A549 (cell line): ENCODE measurements at regions not wholly inside any gene's neighbourhood (a gene's known extent, or its start where the extent isn't known, plus 50 kb on each side); places are given as distances from the start of the nearest gene placed in this dataset.

Experiments used
- HDAC2 ChIP-seq: fragments of 200-600 bp; sonication (generic); IDR thresholded peaks from 2 replicates; pipeline ENCODE4 v1.6.1; 2016
- POLR2A ChIP-seq: IDR thresholded peaks from 2 replicates; pipeline ENCODE4 v1.6.1; 2012; ENCODE audit warnings: mild to moderate bottlenecking, low read length
- POLR2AphosphoS2 ChIP-seq: conservative IDR thresholded peaks from 2 replicates; pipeline ENCODE4 v1.6.1; 2012; ENCODE audit warnings: low read length, improper control_type of control experiment, inconsistent platforms
- RAD21 ChIP-seq, 2 experiments: fragments of >200 bp in 1 of 2; sonication (Bioruptor Twin) in 1 of 2; formaldehyde crosslinking in 1 of 2; IDR thresholded peaks in 1 of 2; conservative IDR thresholded peaks in 1 of 2; 2 replicates in 1 of 2; 3 replicates in 1 of 2; pipeline ENCODE4 v1.6.1; 2012 to 2018; ENCODE audit warnings: inconsistent platforms in 1 of 2

DNA sequence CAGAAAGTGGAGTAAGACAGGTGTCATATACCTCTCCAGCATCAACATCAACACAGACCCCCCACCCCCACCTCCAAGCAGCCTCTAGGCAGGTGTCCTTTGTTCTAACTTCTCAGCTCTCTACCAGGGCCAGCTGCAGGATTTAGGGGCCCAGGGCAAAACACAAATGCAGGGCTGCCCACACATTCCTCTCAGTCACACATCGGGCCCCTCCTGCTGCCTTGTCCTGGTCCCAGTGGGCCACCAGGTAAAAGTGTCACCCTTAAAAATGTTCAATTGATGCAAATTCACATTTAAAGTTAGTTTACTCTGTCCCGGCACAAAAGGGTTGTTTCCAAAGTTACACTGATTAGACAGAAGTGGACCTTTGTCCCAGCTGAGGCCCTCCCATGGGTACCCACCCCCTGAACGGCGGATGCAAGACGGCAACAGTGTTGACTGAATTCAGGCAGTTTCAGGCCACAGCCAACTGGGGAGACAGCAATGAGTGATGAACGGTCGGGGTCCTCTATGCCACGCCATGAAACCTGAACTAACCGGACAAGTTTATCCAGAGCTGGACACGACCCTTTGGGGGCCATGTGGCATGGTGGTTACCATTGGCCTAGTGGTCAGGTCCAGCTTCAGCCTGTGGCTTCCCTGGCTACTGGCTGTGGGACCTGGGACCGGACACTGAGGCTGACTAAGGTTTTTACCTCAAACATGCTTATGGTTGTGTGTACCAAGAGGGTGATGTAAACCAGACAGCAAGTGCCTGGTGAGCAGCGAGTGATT, 52.2 kb upstream of the UNC93A start:
- TF ChIP-seq RAD21 (conservative IDR thresholded peaks at IDR 0.05 in 1 of 2, IDR thresholded peaks at IDR 0.05 in 1 of 2), result no peak
- TF ChIP-seq POLR2AphosphoS2, result no peak
- TF ChIP-seq HDAC2, result no peak
- no peak for TF ChIP-seq POLR2A
